H9 (cell line): ENCODE measurements at regions not wholly inside any gene's neighbourhood (a gene's known extent, or its start where the extent isn't known, plus 50 kb on each side); places are given as distances from the start of the nearest gene placed in this dataset.

Experiments used
- DNase-seq: peaks from one replicate; pipeline ENCODE4 v3.0.0-alpha.2; 2017
- H2AFZ ChIP-seq: one replicate; pipeline ENCODE4 v1.6.1; 2013; ENCODE audit warnings: mild to moderate bottlenecking, low read length, control low read depth, moderate library complexity
- H2AK5ac ChIP-seq: 2 replicates; pipeline ENCODE4 v1.6.1; 2013; ENCODE audit warnings: low read length, control low read depth, mixed read lengths; ENCODE audit not compliant: insufficient read length
- H2BK120ac ChIP-seq: one replicate; pipeline ENCODE4 v1.6.1; 2013; ENCODE audit warnings: low read depth, mild to moderate bottlenecking, low read length, control low read depth, inconsistent platforms; ENCODE audit not compliant: poor library complexity, severe bottlenecking
- H2BK12ac ChIP-seq: 2 replicates; pipeline ENCODE4 v1.6.1; 2013; ENCODE audit warnings: low read length, control low read depth, mixed read lengths, low read depth; ENCODE audit not compliant: insufficient read length
- H2BK15ac ChIP-seq: 2 replicates; pipeline ENCODE4 v1.6.1; 2013; ENCODE audit warnings: low read depth, low read length, control low read depth
- H2BK20ac ChIP-seq: one replicate; pipeline ENCODE4 v1.6.1; 2013; ENCODE audit warnings: low read depth, mild to moderate bottlenecking, low read length, control low read depth, inconsistent platforms; ENCODE audit not compliant: poor library complexity, severe bottlenecking
- H2BK5ac ChIP-seq: 2 replicates; pipeline ENCODE4 v1.6.1; 2013; ENCODE audit warnings: low read length, control low read depth, mixed read lengths; ENCODE audit not compliant: insufficient read length
- H3K14ac ChIP-seq: 2 replicates; pipeline ENCODE4 v1.6.1; 2013; ENCODE audit warnings: low read length, control low read depth; ENCODE audit not compliant: insufficient read depth
- H3K18ac ChIP-seq: 2 replicates; pipeline ENCODE4 v1.6.1; 2013; ENCODE audit warnings: low read depth, mild to moderate bottlenecking, mixed read lengths, low read length, control low read depth; ENCODE audit not compliant: insufficient read length
- H3K23ac ChIP-seq: 2 replicates; pipeline ENCODE4 v1.6.1; 2013; ENCODE audit warnings: low read length, control low read depth, mixed read lengths, low read depth; ENCODE audit not compliant: insufficient read length
- H3K23me2 ChIP-seq: 2 replicates; pipeline ENCODE4 v1.6.1; 2013; ENCODE audit warnings: low read depth, mild to moderate bottlenecking, mixed read lengths, low read length, control low read depth; ENCODE audit not compliant: insufficient read length, poor library complexity, severe bottlenecking
- H3K27ac ChIP-seq: 2 replicates; pipeline ENCODE4 v1.5.1; 2013; ENCODE audit warnings: low read length, control low read depth, mixed read lengths, low read depth; ENCODE audit not compliant: insufficient read length
- H3K27me3 ChIP-seq: 2 replicates; pipeline ENCODE4 v1.6.1; 2013; ENCODE audit warnings: low read length, control low read depth, inconsistent platforms; ENCODE audit not compliant: insufficient read depth
- H3K4ac ChIP-seq: 2 replicates; pipeline ENCODE4 v1.6.1; 2013; ENCODE audit warnings: low read depth, mild to moderate bottlenecking, control low read depth, inconsistent platforms, low read length, moderate library complexity
- H3K4me1 ChIP-seq: 2 replicates; pipeline ENCODE4 v1.6.1; 2013; ENCODE audit warnings: low read length, control low read depth, inconsistent platforms; ENCODE audit not compliant: insufficient read depth
- H3K4me2 ChIP-seq: 2 replicates; pipeline ENCODE4 v1.6.1; 2013; ENCODE audit warnings: low read length, control low read depth, mixed read lengths; ENCODE audit not compliant: insufficient read length, insufficient read depth
- H3K56ac ChIP-seq: 2 replicates; pipeline ENCODE4 v1.6.1; 2013; ENCODE audit warnings: low read depth, mild to moderate bottlenecking, mixed read lengths, low read length, control low read depth; ENCODE audit not compliant: insufficient read length
- H3K79me1 ChIP-seq: 2 replicates; pipeline ENCODE4 v1.6.1; 2013; ENCODE audit warnings: low read depth, mild to moderate bottlenecking, moderate library complexity, low read length, control low read depth, inconsistent platforms; ENCODE audit not compliant: insufficient read depth, poor library complexity, severe bottlenecking
- H3K79me2 ChIP-seq: 2 replicates; pipeline ENCODE4 v1.6.1; 2013; ENCODE audit warnings: low read length, control low read depth, inconsistent platforms; ENCODE audit not compliant: insufficient read depth
- H3K9ac ChIP-seq: 2 replicates; pipeline ENCODE4 v1.6.1; 2013; ENCODE audit warnings: low read length, control low read depth, mixed read lengths; ENCODE audit not compliant: insufficient read length; ENCODE audit errors: extremely low read depth
- H3K9me3 ChIP-seq: one replicate; pipeline ENCODE4 v1.6.1; 2013; ENCODE audit warnings: low read depth, low read length, inconsistent platforms; ENCODE audit not compliant: control insufficient read depth
- H3T11ph ChIP-seq: one replicate; pipeline ENCODE4 v1.6.1; 2013; ENCODE audit warnings: mild to moderate bottlenecking, low read length, control low read depth, inconsistent platforms
- H4K20me1 ChIP-seq: one replicate; pipeline ENCODE4 v1.6.1; 2013; ENCODE audit not compliant: control insufficient read depth, insufficient read length, insufficient read depth
- H4K5ac ChIP-seq: 2 replicates; pipeline ENCODE4 v1.6.1; 2013; ENCODE audit warnings: low read depth, mild to moderate bottlenecking, mixed read lengths, low read length, control low read depth; ENCODE audit not compliant: insufficient read length
- H4K8ac ChIP-seq: replicated peaks from 2 replicates; pipeline ENCODE4 v1.6.1; 2013; ENCODE audit warnings: low read length, control low read depth, mixed read lengths, low read depth; ENCODE audit not compliant: insufficient read length
- H4K91ac ChIP-seq: 2 replicates; pipeline ENCODE4 v1.6.1; 2013; ENCODE audit warnings: low read depth, mild to moderate bottlenecking, moderate library complexity, mixed read lengths, low read length, control low read depth; ENCODE audit not compliant: insufficient read length
- H3K27ac Mint-ChIP-seq, 3 experiments: 2 replicates in 2 of 3; 3 replicates in 1 of 3; pipeline ENCODE4 v1.8.0; 2020 to 2021; ENCODE audit warnings: mixed read lengths in 3 of 3, mild to moderate bottlenecking in 1 of 3, moderate library complexity in 1 of 3
- H3K27me3 Mint-ChIP-seq: 2 replicates; pipeline ENCODE4 v1.8.0; 2021; ENCODE audit warnings: low read depth, mild to moderate bottlenecking, moderate library complexity, mixed read lengths
- H3K36me3 Mint-ChIP-seq, 3 experiments: 2 replicates in 2 of 3; 3 replicates in 1 of 3; pipeline ENCODE4 v1.8.0; 2020 to 2021; ENCODE audit warnings: low read depth in 3 of 3, mixed read lengths in 3 of 3; ENCODE audit not compliant: insufficient read depth in 1 of 3
- H3K4me1 Mint-ChIP-seq, 2 experiments: 2 replicates each; pipeline ENCODE4 v1.8.0; 2020; ENCODE audit warnings: mixed read lengths in 2 of 2
- H3K4me3 Mint-ChIP-seq, 2 experiments: 2 replicates in 1 of 2; 3 replicates in 1 of 2; pipeline ENCODE4 v1.8.0; 2020 to 2021; ENCODE audit warnings: mild to moderate bottlenecking in 2 of 2, mixed read lengths in 2 of 2, moderate library complexity in 1 of 2
- H3K9me3 Mint-ChIP-seq, 2 experiments: 2 replicates in 1 of 2; 3 replicates in 1 of 2; pipeline ENCODE4 v1.8.0; 2020; ENCODE audit warnings: mild to moderate bottlenecking in 2 of 2, mixed read lengths in 2 of 2, moderate library complexity in 1 of 2
- CTCF ChIP-seq: fragments of 200-600 bp; sonication (generic); conservative IDR thresholded peaks from 3 replicates; pipeline ENCODE4 v1.8.0; 2021; ENCODE audit warnings: antibody characterized with exemption, mild to moderate bottlenecking
- WGBS: extraction: QIAGEN DNeasy Blood & Tissue Kit; methylation state at CpG from one replicate; pipeline ENCODE4 v1.1.7; 2013; ENCODE audit warnings: missing lambda C conversion rate, low lambda C conversion rate, mixed read lengths; ENCODE audit not compliant: insufficient read length; ENCODE audit errors: extremely low coverage; 5-methylcytosine and 5-hydroxymethylcytosine counted together

GRCh38 chr7:93036149-93036640 lies 81.6 kb downstream of the SAMD9 start:
- no peak overlapping the region for H3K27ac Mint-ChIP-seq
- Histone ChIP-seq H3K23me2 (no peaks in the 10 kb centered on the region), H3K4me1 (no peaks in the 10 kb centered on the region; the same call in 1 of the 2 replicates), H4K20me1 (no peaks in the 10 kb centered on the region), H4K91ac (no peak overlapping the region), H3K14ac (no peak overlapping the region), H2BK5ac (no peak overlapping the region), H3K27me3 (no peaks in the 10 kb centered on the region), H3K23ac (no peak overlapping the region), H2BK120ac (no peak overlapping the region), H4K8ac (no peak overlapping the region), H3K9ac (no peak overlapping the region), H4K5ac (no peak overlapping the region), H3T11ph (no peak overlapping the region), H3K79me2 (no peaks in the 10 kb centered on the region), H3K9me3 (no peaks in the 10 kb centered on the region), H3K4ac (no peak overlapping the region), H2AK5ac (no peak overlapping the region), H3K56ac (no peak overlapping the region), H3K27ac (no peak overlapping the region), H3K18ac (no peak overlapping the region), H3K4me2 (no peak overlapping the region), H3K79me1 (no peaks in the 10 kb centered on the region), H2BK20ac (no peak overlapping the region), H2AFZ (no peak overlapping the region), H2BK12ac (no peak overlapping the region), H2BK15ac (no peak overlapping the region)
- no peak; the same call in 2 of the 3 replicates for TF ChIP-seq CTCF
- WGBS, result no CpG with 5 or more reads among the region's 1 CpG
- no peak overlapping the region for H3K4me3 Mint-ChIP-seq
- peaks cover 0 to 5% (median 0%) of the 10 kb centered on the region in 3 experiments; a peak in 1 of 7 replicates for H3K36me3 Mint-ChIP-seq
- peaks cover 0 to 13% of the 10 kb centered on the region in 2 experiments; a peak in 3 of 5 replicates for H3K9me3 Mint-ChIP-seq
- peaks cover 21% of the 10 kb centered on the region; the same call in 1 of the 2 replicates for H3K27me3 Mint-ChIP-seq
- peaks cover 12 to 15% of the 10 kb centered on the region in 2 experiments for H3K4me1 Mint-ChIP-seq
- no peak for DNase-seq
